Panc1 (cell line): ENCODE measurements at regions not wholly inside any gene's neighbourhood (a gene's known extent, or its start where the extent isn't known, plus 50 kb on each side); places are given as distances from the start of the nearest gene placed in this dataset.

Source experiments
- POLR2AphosphoS5 ChIP-seq: IDR thresholded peaks from 2 replicates; pipeline ENCODE4 v1.6.1; 2012; ENCODE audit warnings: mild to moderate bottlenecking, low read depth, low read length, moderate library complexity
- SIN3A ChIP-seq: IDR thresholded peaks from 2 replicates; pipeline ENCODE4 v1.6.1; 2012; ENCODE audit warnings: low read depth, mild to moderate bottlenecking, low read length, moderate library complexity, borderline replicate concordance; ENCODE audit not compliant: insufficient read depth
- TCF7L2 ChIP-seq: IDR thresholded peaks from 2 replicates; pipeline ENCODE4 v1.6.1; 2011; ENCODE audit warnings: mild to moderate bottlenecking, low read depth, low read length, inconsistent platforms
- TF ChIP-seq, protein P1 (sequence below): fragments of 450-650 bp; IDR thresholded peaks from 2 replicates; pipeline ENCODE4 v1.5.1; 2017; ENCODE audit warnings: mild to moderate bottlenecking
- TF ChIP-seq, protein P2 (sequence below), 2 experiments: IDR thresholded peaks; 2 replicates each; pipeline ENCODE4 v1.6.1; 2011 to 2012; ENCODE audit warnings: low read depth in 2 of 2, control low read depth in 1 of 2, low read length in 1 of 2, mild to moderate bottlenecking in 1 of 2, moderate library complexity in 1 of 2; ENCODE audit not compliant: insufficient read depth in 1 of 2

DNA sequence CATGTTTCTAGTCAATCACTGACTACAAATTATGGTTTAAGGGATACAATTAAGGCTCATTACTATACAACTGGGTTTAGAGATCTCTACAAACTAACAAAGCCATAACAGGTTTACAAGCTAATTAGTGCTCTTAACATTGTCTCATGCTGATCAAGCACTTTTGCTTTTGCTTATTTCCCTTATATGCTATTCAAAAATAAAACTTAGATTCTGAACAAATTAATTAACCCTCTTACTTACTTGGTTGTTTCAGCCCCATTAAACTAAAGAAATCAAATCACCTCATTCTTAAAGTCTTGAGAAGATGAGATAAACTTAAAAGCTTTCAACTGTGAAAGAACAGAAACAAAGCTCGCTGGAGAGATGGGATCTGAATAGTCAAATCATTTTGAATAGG is 2024.5 kb upstream of the ADGRL3 start:
- TF ChIP-seq, protein P1, sequence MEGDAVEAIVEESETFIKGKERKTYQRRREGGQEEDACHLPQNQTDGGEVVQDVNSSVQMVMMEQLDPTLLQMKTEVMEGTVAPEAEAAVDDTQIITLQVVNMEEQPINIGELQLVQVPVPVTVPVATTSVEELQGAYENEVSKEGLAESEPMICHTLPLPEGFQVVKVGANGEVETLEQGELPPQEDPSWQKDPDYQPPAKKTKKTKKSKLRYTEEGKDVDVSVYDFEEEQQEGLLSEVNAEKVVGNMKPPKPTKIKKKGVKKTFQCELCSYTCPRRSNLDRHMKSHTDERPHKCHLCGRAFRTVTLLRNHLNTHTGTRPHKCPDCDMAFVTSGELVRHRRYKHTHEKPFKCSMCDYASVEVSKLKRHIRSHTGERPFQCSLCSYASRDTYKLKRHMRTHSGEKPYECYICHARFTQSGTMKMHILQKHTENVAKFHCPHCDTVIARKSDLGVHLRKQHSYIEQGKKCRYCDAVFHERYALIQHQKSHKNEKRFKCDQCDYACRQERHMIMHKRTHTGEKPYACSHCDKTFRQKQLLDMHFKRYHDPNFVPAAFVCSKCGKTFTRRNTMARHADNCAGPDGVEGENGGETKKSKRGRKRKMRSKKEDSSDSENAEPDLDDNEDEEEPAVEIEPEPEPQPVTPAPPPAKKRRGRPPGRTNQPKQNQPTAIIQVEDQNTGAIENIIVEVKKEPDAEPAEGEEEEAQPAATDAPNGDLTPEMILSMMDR: no peak
- TF ChIP-seq, protein P2, sequence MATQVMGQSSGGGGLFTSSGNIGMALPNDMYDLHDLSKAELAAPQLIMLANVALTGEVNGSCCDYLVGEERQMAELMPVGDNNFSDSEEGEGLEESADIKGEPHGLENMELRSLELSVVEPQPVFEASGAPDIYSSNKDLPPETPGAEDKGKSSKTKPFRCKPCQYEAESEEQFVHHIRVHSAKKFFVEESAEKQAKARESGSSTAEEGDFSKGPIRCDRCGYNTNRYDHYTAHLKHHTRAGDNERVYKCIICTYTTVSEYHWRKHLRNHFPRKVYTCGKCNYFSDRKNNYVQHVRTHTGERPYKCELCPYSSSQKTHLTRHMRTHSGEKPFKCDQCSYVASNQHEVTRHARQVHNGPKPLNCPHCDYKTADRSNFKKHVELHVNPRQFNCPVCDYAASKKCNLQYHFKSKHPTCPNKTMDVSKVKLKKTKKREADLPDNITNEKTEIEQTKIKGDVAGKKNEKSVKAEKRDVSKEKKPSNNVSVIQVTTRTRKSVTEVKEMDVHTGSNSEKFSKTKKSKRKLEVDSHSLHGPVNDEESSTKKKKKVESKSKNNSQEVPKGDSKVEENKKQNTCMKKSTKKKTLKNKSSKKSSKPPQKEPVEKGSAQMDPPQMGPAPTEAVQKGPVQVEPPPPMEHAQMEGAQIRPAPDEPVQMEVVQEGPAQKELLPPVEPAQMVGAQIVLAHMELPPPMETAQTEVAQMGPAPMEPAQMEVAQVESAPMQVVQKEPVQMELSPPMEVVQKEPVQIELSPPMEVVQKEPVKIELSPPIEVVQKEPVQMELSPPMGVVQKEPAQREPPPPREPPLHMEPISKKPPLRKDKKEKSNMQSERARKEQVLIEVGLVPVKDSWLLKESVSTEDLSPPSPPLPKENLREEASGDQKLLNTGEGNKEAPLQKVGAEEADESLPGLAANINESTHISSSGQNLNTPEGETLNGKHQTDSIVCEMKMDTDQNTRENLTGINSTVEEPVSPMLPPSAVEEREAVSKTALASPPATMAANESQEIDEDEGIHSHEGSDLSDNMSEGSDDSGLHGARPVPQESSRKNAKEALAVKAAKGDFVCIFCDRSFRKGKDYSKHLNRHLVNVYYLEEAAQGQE (IDR thresholded peaks at IDR 0.05; ENCODE audit: insufficient read depth in 1 of 2, low read depth in 2 of 2, low read length in 1 of 2): no peak
- no peak for TF ChIP-seq POLR2AphosphoS5
- no peak for TF ChIP-seq TCF7L2
- no peak for TF ChIP-seq SIN3A
